IPS-NIHi11 (cell line): ENCODE measurements at regions not wholly inside any gene's neighbourhood (a gene's known extent, or its start where the extent isn't known, plus 50 kb on each side); places are given as distances from the start of the nearest gene placed in this dataset.
"Not testable (repeated sequence)": the region's sequence is repeated elsewhere in the genome, so short reads cannot be mapped to it uniquely, and the experiment has no call there.

Experiments
- DNase-seq: peaks from one replicate; pipeline ENCODE4 v3.0.0; 2012; ENCODE audit warnings: mixed read lengths, low spot score

DNA sequence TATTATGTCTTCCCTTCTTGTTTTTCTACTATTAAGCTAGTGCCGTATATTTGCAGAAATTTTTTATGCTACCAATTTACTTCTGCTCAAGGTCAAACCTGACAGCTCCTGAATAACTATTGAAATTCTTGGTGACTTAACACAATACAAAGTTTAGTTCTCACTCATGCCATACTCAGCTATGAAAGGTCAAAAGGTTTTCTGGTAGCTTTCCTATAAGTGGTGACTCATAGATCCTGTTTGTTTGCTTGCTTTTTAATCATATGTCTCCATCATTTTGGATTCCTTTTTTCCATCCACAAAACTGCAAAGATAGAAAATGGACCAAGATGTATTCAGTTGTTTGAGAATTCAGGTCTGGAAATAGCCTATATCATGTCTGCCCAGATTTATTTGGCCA lies 855.8 kb upstream of the LRRC4C start:
- no peak for DNase-seq

DNA sequence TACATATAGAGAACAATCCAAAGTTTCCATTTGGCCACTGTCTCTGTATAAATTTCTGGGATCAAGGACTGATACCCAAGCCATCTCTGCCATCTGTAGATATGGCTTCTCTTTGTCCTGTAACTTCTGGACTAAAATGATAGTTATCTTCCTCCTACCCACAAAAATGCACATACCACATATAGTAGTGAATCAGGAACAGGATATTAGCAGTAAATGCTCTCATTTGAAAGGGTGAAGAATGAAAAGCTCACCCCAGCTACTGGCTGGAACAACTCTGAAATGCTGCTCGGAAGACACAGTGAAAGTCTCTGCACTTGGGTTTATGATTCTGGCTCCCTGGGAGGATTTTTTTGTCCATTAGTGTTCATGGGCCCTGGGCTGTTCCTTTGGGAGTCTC lies 856.4 kb upstream of the LRRC4C start:
- no peak for DNase-seq

DNA sequence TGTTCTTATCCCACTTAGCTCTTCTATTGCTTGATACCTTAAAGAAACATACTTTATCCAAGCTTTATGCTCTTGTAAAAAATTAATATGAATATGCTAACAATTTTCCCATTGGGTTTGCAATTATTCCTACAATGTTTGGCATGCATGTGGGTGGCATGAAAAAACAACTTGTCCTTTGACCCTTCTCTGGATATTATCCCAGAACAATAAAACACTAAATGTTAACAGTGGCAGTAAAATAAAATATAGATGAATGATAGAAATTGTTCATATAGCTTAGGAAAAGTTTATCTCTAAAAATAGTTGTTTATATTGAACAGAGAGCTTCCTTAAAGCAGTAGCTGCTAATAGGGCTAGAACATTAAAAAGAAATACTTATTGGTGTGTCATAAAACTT lies 860.5 kb upstream of the LRRC4C start:
- DNase-seq: no peak

DNA sequence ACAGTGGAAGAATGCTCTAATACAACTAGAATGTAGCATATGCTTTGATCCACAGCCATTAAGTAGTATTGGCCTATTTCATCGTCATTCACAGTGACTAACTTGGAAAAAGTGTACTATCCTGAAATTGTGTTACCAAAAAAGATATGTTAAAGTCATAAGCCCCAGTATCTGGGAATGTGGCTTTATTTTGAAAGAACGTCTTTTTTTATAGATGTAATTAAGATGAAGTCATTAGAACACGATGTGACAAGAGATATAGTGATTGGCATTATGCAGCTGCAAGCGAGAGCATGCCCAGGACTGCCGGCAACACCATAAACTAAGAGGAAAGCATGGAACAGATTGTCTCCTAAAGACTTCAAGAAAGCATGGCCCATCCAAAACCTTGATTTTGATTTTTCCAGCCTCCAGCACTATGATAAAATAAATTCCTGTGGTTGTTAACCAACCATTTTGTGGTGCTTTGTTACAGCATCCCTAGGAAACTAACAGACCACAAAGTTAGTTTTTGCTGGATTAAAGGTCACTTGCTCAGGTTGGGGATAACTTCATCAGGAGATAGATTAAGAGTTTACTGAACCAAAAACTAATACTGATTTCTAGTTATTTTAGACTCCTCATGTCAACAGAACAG lies 870.6 kb upstream of the LRRC4C start:
- DNase-seq: no peak

DNA sequence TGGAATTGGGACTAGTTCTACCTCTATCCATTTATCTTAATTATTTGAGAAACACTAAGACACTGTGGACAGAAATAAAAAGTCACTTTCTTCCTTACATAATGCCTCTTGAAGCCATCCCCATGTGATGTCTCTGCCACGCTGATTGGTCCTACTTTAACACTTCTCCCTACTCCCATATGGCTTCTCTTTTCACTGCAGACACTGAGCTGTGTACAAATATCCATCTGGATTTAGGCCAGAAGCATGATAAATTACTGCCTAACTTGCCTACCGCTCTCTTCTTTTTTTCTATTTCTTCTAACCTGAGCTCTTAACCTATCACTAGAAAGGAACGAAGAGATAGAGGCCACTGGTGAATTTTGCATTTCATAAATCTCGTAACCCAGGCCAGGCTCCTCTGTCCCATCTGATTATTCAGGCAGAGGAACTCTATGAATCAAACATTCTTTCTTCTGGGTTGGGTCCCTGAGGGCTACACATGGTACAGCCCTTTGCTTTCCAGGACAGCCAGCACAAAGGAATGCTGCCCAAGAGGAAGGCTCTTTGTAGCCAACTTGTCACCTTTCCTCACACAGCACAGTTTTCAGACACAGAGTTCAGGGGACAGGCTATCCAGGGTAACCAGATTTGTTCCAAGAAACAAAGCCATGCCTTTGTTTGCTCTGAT lies 878.5 kb upstream of the LRRC4C start:
- no peak for DNase-seq

DNA sequence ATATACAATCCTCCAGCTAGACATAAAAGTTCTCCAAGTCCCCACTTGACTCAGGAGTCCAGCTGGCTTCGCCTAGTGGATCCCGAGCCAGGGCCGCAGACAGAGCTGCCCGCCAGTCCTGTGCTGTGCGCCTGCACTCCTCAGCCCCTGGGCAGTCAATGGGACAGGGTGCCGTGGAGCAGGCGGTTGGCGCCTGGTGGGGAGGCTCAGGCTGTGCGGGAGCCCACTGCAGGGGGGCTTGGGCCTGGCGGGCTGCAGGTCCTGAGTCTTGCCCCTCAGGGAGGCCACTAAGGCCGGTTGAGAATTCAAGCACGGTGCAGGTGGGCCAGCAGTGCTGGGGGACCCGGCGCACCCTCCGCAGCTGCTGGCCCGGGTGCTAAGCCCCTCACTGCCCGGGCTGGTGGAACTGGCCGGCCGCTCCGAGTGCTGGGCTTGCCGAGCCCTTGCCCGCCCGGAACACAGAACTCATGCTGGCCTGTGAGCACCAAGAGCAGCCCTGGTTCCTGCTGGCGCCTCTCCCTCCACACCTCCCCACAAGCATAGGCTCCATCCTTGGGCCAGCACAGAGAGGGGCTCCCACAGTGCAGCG lies 884.8 kb upstream of the LRRC4C start:
- DNase-seq: no peak

DNA sequence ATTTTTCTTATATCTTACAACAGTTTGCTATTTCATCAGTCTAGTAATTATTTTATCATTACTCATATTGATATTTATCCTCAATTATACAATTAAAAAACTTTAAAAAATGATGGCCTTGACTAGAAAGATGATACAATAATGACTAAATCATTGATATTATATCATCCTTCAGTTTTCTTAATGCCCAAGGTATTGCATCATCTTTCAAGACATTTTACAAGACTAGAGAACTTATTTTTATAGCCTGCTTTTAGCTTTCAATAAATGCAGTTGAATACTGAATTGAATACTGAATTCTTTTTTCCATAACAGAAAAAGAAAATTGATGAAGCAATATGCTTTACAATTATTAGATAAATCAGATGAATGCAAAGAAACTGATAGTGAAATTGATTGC lies 886.5 kb upstream of the LRRC4C start:
- DNase-seq: no peak

DNA sequence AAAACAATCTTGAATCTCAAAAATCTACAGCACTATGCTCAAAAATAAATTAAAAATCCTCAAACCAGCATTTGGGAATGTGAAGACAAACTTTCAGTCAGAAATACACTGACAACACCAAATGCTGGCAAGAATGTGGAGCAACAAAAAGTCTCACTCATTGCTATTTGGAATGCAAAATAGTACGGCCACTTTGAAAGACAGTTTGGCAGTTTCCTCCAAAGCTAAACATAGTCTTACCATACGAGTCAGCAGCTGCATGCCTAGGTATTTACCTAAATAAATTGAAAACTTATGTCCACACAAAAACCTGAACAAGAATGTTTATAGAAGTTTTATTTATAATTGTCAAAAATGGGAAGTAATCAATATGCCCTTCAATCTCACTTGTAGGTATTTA lies 904.2 kb upstream of the LRRC4C start:
- no peak for DNase-seq

DNA sequence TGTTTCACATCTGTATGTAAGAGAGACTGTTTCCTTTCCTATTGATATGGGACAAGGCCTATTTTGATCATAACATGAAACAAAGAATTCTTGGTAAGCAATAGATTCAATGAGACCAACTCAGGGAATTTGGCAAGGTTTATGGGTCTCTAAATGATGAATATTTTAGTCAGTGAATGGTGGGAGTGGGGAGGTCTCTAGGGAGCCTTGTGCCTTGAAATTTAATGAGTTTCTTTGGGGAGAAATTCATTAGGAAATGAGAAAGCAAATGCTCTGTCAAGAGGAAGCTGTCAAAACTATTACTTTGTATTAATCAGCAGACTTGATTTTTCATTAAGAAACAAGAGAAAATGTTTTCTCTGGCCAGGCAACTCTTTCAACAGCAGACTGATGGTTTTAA lies 921.7 kb upstream of the API5 start:
- no peak for DNase-seq

DNA sequence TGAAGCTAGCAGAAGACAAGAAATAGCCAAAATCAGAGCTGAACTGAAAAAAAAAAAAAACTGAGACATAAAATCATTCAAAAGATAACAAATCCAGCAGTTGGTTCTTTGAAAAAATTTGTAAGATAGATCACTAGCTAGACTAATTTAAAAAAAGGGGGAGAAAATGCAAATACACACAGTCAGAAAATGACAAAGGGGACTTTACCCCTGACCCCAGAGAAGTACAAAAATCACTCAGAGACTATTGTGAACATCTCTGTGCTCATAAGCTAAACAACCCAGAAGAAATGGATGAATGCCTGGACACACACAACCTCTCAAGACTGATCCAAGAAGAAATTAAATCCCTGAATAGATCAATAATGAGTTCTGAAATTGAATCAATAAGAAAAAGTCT lies 914.3 kb upstream of the API5 start:
- no peak for DNase-seq

DNA sequence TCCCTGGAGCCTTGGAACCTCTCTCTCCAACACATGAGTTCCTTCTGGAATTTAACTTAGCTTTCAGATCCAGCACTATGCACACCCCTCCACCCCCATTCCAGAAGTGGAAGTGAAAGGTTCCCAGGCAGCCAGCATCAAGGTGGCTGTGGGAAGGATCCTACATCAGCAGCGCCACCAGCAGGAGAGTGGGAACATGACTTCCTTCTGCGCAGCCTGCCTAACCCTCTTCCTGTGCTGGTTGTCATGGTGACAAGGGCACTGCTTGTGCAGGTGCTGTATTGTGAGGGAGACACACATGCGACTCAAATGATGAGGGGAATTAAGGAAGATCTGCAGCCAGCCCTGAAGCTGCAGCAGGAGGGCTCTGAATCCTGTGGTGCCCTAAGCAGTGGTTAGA lies 904.5 kb upstream of the API5 start:
- DNase-seq: peak; percentile 83

DNA sequence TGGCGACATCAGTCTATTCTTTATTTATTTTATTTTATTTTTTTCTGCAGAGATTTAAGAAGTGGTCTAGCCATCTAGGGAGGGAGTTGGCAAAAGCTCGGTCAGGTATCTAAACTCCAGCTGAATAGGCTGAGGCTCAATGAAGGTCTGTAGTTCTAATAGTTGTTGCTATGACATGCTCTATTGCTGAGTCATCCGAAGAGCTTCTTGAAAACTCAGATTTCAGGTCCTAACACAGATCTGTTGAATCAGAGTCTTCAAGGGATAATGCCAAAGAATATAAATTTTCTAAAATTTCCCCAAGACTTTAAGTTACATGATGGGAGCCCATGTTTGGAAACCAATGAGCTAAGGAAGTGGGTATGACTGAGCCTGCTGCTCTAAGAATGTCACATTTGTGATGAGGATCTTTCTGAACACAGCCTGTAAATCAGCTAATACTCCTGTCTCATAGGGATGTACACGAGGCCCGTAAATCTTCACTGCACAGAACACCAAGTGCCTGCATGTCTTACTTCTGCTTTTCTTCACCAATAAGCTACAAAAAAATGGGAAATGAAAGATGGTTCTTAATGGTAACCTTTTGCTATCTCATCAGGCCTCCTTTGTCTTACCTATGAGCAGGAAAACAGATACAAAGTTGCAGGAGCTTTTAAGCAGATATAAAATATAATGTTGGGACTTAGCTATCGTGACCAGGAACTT lies 901.4 kb upstream of the API5 start:
- no peak for DNase-seq

DNA sequence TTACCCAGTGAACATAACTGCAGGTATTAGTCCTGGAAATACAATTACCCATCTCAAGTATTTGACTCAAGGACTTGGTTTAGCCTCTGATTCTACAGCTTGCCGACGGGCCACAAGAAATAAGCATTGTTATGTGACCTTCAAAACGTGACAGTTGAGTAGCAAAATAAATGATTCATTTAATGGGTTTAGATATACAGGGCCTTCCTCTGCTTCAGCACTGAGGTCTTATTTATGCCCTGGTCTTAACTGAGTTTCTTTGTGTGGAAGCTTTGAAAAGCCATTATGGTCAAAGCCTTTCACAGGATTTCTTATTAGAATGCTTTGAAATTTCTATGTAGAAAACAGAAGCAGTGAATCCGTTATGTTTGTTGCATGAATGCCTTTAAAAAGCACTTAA lies 899.2 kb upstream of the API5 start:
- no peak for DNase-seq

DNA sequence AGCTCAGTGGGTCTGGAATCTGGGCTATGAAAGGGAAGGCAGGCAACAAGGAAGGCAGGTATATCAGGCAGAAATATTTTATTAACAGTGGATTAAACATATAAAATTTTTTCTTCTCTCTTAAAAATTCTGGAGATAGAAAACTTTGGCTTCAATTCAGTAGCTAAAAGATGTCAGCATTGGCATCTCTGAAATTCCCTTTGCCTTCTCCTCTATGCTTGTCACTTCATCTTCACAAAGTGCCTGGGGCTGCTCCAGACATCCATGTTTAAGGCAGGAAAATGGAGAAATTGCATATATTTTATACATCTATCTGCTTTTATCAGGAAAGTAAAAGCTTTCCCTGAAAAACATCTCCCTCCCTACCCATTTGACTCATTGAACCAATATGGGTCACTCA lies 894.1 kb upstream of the API5 start:
- no peak for DNase-seq

DNA sequence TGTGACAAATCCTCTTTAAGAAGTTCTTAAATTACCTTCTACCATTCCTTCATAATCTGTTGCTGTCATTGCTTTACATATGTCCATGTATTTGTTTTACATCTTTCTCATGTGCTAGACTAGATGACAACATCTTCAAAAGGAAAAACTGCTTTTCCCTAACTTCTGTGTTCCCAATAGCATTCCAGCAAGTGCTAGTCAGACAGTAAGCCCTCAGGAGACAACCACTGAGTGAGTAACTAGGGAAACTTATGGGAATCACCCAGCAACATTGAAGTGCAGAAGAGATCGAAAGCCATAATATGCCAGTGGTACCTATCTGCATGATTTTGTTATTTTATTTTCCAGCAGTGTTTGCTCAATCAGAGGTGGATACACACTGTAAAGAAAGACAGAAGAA lies 889.7 kb upstream of the API5 start:
- no peak for DNase-seq

DNA sequence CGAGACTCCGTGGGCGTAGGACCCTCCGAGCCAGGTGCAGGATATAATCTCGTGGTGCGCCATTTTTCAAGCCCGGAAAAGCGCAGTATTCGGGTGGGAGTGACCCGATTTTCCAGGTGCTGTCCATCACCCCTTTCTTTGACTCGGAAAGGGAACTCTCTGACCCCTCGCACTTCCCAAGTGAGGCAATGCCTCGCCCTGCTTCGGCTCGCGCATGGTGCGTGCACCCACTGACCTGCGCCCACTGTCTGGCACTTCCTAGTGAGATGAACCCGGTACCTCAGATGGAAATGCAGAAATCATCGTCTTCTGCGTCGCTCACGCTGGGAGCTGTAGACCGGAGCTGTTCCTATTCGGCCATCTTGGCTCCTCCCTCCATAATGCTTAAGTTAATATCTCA lies 876.9 kb upstream of the API5 start:
- not testable (repeated sequence) for DNase-seq

DNA sequence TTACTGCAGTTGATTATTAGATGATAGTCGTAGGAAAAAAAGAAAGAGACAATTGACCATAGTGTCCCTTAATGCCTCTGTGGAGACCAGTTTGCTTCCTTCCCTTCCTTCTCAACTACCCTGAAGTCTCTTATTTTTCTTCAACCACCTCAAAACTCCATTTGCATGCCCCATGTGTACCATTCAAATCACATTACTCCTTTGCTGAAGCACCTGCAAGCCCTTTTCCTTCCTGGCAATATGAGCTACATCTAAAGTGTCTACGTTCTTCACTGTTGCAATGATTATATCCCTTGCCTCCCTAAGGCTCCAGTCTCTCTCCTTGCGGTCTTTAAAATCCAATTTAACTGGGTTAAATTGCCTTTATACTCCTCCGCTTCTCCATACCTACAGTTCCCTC lies 867.4 kb upstream of the API5 start:
- DNase-seq: no peak

DNA sequence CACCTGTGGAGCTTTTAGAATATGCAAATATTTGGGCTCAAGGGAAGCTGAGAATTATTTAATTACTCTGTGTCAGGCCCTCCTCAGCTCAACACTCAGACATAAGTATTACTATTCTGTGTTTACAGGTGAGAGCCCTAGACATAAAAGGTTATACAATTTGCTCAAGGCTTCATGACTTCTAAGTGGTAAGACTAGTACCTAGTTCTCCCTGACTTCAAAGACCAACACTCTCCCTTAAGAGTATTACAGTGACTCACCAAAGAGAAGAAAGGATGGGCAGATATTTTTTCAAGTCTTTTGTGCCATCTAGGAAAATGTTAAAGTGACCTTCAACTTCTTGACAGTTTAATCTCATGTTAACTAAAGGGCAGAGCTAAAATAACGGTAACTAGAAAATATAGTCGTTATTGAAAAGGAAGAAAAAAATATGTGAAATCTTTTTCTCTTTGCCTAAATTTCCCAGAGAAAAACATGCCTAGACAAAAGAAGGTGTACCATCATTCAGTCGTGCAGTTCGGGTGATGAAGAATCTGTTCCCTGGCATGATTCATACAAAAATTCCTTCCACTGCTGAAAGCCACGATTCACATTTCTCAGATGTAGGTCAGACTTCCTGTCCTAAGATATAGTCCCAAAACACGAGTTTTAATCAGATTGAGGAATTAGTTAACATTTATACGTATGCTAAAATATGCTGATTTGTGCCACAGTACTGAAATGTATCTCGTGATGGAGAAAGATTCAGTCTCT lies 849.1 kb upstream of the API5 start:
- DNase-seq: no peak

DNA sequence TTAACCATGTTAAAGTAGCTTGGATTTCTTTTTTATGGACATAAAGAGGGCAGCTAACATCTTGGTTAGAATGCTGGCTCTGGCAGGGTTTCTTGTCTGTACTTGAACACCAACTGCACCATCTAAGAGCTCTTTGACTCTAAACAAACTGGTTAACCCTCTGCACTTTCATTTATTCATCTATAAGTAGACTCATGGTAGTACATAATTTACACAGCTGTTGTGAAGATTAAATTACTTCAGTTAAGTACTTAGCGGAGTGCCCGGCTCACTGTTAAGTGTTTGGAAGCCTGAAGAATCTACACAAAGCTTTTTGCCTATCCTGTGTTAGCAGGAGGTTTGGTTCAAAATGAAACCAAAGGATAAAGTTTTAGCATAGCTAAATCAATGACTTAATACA lies 846.2 kb upstream of the API5 start:
- no peak for DNase-seq

DNA sequence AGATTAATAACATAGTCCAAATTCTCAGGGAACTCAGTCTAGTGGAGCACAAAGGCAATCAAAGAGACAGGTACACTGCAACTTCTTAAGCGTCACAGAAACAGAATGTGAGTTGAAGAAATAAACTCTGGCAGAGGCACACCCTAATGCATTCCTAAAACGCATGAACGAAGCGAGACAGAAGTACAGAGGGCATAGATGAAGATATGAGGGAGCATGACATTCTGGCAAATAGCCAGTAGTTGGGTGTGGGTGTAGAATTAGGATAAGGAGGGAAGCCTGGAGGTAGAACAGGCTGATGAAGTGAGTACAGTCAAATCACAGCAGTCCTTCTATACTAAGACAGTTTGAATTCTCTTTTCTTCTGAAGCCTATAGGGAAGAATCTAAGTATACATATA lies 838.7 kb upstream of the API5 start:
- no peak for DNase-seq

DNA sequence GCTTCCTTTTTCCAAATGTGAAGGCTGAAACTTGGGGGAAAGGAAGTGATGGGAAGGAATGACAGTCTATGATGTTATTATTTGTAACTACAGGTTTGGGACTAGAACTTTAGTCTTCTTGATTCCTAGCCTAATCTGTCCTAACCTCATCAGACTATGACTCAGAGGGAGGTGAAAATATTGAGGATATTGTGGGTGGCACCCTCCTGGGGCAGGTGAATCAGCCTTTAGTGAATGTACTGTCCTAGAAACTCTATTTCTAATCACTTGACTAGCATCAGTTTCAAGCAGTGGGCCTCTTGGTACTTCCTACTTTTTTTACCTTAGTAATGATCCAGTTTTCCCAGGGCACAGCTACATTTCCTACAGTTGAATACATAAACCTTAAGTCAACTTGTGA lies 829.0 kb upstream of the API5 start:
- no peak for DNase-seq

DNA sequence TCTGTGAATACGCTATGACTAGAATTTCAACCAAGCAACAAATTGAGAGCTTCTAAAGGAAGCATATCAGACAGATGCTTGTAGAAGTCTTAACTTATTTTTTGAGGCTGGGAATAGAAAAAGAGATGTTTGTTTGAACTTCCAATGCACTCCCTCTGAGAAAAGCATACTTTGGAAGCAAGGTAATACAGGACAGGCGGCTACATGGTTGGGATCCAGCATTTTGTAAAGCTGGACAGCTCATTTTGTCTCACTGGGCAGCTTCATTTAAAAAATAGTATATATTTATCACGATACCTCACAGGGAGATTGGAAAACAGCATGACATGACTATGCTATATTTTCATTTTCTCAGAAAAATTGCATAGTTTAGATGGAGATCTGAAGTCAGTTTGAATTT lies 821.3 kb upstream of the API5 start:
- DNase-seq: no peak

DNA sequence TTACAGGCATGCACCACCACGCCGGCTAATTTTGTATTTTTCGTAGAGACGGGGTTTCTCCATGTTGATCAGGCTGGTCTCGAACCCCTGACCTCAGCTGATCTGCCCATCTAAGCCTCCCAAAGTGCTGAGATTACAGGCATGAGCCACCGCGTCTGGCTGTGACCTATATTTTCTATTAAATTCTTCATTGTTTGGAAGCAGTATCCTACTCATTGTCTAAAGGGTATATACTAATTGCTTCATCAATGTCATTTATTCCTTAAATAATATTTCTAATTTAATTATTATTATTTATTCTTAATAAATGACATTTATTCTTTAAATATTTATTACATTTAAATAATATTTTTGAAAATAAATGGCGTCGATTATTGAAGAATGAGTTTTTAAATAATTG lies 817.3 kb upstream of the API5 start:
- no peak for DNase-seq
